OCI-LY3 (cell line): ENCODE measurements at regions not wholly inside any gene's neighbourhood (a gene's known extent, or its start where the extent isn't known, plus 50 kb on each side); places are given as distances from the start of the nearest gene placed in this dataset.

Experiments
- H2AFZ ChIP-seq: fragments of 200-600, 300-600 bp; shearing (Covaris generic); 2 replicates; pipeline ENCODE4 v1.6.0; 2014; ENCODE audit warnings: antibody characterized with exemption, low read depth, low read length
- H3K27ac ChIP-seq: fragments of 200-600, 300-600 bp; sonication (generic); 2 replicates; pipeline ENCODE4 v1.5.1; 2014; ENCODE audit warnings: mild to moderate bottlenecking, low read length, moderate library complexity, mixed read lengths
- H3K27me3 ChIP-seq: fragments of 200-600, 300-600 bp; sonication (generic); 2 replicates; pipeline ENCODE4 v1.6.1; 2014; ENCODE audit warnings: low read depth, low read length, mixed read lengths
- H3K36me3 ChIP-seq: fragments of 200-600, 300-600 bp; sonication (generic); replicated peaks from 2 replicates; pipeline ENCODE3; 2014; ENCODE audit warnings: low read depth, low read length, mixed read lengths
- H3K4me1 ChIP-seq: fragments of 300-600, 200-600 bp; sonication (generic); 2 replicates; pipeline ENCODE4 v1.6.1; 2014; ENCODE audit warnings: low read length, mixed read lengths
- H3K4me2 ChIP-seq: fragments of 200-600, 300-600 bp; sonication (generic); 2 replicates; pipeline ENCODE4 v1.6.1; 2014; ENCODE audit warnings: low read length, mixed read lengths
- H3K4me3 ChIP-seq: fragments of 300-600, 200-600 bp; sonication (generic); 2 replicates; pipeline ENCODE4 v1.5.1; 2014; ENCODE audit warnings: antibody characterized with exemption, mild to moderate bottlenecking, low read length, moderate library complexity
- H3K79me2 ChIP-seq: fragments of 300-600, 200-600 bp; shearing (Covaris generic); 2 replicates; pipeline ENCODE4 v1.6.1; 2014; ENCODE audit warnings: mild to moderate bottlenecking, low read length, mixed read lengths
- H3K9ac ChIP-seq: fragments of 300-600, 200-600 bp; shearing (Covaris generic); 2 replicates; pipeline ENCODE4 v1.6.0; 2014; ENCODE audit warnings: mild to moderate bottlenecking, low read length, moderate library complexity
- H3K9me3 ChIP-seq: fragments of 200-600, 300-600 bp; shearing (Covaris generic); 2 replicates; pipeline ENCODE4 v1.6.1; 2014; ENCODE audit warnings: low read length, mixed read lengths; ENCODE audit not compliant: insufficient read depth
- H4K20me1 ChIP-seq: fragments of 200-600, 300-600 bp; sonication (generic); 2 replicates; pipeline ENCODE4 v1.6.1; 2016; ENCODE audit warnings: low read length, mixed read lengths; ENCODE audit not compliant: insufficient read depth
- EZH2phosphoT487 ChIP-seq: fragments of 200-600 bp; shearing (Covaris generic); IDR thresholded peaks from 2 replicates; pipeline ENCODE4 v1.6.1; 2018; ENCODE audit warnings: antibody characterized with exemption, mixed run types, low read depth
- TF ChIP-seq, protein P1 (sequence below): fragments of 200-600, 300-600 bp; sonication (generic); IDR thresholded peaks from 2 replicates; pipeline ENCODE4 v1.5.1; 2014; ENCODE audit warnings: antibody characterized with exemption, low read length, low read depth

DNA sequence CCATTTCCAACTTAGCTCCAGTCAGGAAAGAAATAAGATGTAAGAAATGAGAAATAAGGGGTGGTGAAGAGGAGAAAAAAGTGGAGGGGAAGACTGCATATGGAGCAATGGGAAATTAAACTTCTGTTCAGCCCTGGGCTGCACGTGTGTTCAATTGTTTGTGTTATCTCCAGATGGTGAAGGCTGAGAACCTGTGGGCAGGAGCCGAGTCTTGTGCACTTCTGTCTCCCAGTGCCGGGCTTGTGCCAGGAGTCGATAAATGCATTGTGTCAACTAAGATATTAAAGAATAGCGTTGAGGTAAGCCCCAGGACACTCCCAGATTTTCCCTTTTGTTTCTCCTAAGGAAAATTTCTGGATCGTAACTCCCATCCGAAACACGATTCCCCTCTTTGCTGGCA, 98.2 kb downstream of the PRLHR start:
- no peak overlapping the region for H3K9ac ChIP-seq
- no peaks in the 10 kb centered on the region for H3K36me3 ChIP-seq

DNA sequence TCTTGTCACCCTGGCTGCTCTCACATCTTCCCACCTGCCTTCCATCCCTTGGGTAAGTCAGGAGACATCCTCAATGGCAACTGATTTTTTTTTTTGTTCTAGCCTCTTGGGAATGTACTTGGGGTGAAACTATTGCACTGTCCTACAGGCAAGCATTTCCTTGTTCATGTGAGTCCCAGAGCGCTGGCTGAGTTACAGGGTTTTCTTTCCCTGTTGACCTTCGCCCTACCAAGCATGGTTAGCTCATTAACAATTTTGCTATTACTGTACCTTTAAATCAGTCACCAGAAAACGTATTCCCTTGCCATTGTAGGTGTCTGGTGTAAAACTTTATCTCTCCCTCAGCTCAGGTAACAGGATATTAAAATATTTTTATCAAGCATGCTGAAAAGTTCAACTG, 98.9 kb downstream of the PRLHR start:
- no peaks in the 10 kb centered on the region for H3K9me3 ChIP-seq
- no peak overlapping the region for H3K4me3 ChIP-seq
- no peaks in the 10 kb centered on the region for H4K20me1 ChIP-seq
- H3K79me2 ChIP-seq, result no peaks in the 10 kb centered on the region
- TF ChIP-seq, protein P1, sequence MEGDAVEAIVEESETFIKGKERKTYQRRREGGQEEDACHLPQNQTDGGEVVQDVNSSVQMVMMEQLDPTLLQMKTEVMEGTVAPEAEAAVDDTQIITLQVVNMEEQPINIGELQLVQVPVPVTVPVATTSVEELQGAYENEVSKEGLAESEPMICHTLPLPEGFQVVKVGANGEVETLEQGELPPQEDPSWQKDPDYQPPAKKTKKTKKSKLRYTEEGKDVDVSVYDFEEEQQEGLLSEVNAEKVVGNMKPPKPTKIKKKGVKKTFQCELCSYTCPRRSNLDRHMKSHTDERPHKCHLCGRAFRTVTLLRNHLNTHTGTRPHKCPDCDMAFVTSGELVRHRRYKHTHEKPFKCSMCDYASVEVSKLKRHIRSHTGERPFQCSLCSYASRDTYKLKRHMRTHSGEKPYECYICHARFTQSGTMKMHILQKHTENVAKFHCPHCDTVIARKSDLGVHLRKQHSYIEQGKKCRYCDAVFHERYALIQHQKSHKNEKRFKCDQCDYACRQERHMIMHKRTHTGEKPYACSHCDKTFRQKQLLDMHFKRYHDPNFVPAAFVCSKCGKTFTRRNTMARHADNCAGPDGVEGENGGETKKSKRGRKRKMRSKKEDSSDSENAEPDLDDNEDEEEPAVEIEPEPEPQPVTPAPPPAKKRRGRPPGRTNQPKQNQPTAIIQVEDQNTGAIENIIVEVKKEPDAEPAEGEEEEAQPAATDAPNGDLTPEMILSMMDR, result no peak
- TF ChIP-seq EZH2phosphoT487, result no peak
- no peaks in the 10 kb centered on the region for H3K36me3 ChIP-seq
- H3K4me2 ChIP-seq, result no peak overlapping the region
- no peak overlapping the region for H3K9ac ChIP-seq
- H2AFZ ChIP-seq, result no peak overlapping the region
- H3K27ac ChIP-seq, result no peak overlapping the region
- H3K4me1 ChIP-seq, result no peaks in the 10 kb centered on the region
- H3K27me3 ChIP-seq, result no peaks in the 10 kb centered on the region

More for the DNA sequence above, 98.2 kb downstream of the PRLHR start:
- Histone ChIP-seq H3K4me3 (no peak overlapping the region), H2AFZ (no peak overlapping the region), H3K27me3 (no peaks in the 10 kb centered on the region), H3K79me2 (no peaks in the 10 kb centered on the region), H3K4me2 (no peak overlapping the region), H3K27ac (no peak overlapping the region), H4K20me1 (no peaks in the 10 kb centered on the region), H3K9me3 (no peaks in the 10 kb centered on the region), H3K4me1 (no peaks in the 10 kb centered on the region)
- no peak for TF ChIP-seq EZH2phosphoT487
- TF ChIP-seq, protein P1, result no peak

DNA sequence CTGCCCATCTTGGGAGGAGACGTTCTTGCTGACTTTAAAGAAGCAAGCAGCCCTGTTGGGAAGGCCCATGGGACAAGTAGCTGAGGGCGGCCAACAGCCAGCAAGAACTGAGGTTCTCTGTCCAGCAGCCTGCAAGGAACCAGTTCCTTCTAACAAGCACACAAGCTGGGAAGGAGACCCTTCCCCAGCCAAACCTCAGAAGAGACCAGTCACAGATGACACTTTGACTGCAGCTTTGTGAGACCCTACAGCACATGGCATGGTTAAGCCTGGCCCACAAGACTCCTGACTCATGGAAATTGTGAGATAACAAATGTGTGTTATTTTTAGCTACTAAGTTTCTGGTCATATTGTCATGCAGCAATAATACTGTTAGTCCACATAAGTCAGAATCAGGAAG, 99.9 kb downstream of the PRLHR start:
- H3K4me3 ChIP-seq, result no peak overlapping the region
- H3K9ac ChIP-seq, result no peak overlapping the region
- no peaks in the 10 kb centered on the region for H3K9me3 ChIP-seq
- H3K79me2 ChIP-seq, result no peaks in the 10 kb centered on the region
- H4K20me1 ChIP-seq, result no peaks in the 10 kb centered on the region
- H3K27ac ChIP-seq, result no peak overlapping the region
- H3K4me1 ChIP-seq, result no peaks in the 10 kb centered on the region
- no peak overlapping the region for H3K4me2 ChIP-seq
- TF ChIP-seq EZH2phosphoT487, result no peak
- TF ChIP-seq, protein P1, result no peak
- no peaks in the 10 kb centered on the region for H3K27me3 ChIP-seq
- no peak overlapping the region for H2AFZ ChIP-seq
- no peaks in the 10 kb centered on the region for H3K36me3 ChIP-seq

DNA sequence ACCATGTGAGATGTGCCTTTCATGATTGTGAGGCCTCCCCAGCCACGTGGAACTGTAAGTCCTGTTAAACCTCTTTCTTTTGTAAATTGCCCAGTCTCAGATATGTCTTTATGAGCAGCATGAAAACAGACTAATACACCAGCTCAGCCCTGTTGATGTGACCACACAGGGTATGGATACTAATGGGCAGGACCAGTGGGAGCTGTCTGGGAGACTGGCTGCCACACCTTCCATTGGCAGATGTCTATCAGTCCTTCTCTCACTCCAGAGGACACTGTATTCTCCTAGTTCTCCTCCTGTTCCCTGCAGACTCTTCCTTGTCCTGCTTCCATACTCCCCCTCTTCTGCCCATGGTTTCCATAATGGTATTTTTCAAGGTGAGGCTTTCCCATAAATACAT, 104.4 kb downstream of the PRLHR start:
- Histone ChIP-seq H3K9me3 (no peaks in the 10 kb centered on the region), H2AFZ (no peak overlapping the region), H3K27me3 (no peaks in the 10 kb centered on the region), H3K4me3 (no peak overlapping the region), H3K9ac (no peak overlapping the region), H3K4me2 (no peak overlapping the region), H3K79me2 (no peaks in the 10 kb centered on the region), H3K27ac (no peak overlapping the region), H4K20me1 (no peaks in the 10 kb centered on the region), H3K4me1 (no peaks in the 10 kb centered on the region), H3K36me3 (no peaks in the 10 kb centered on the region)
- TF ChIP-seq, protein P1, result no peak
- no peak for TF ChIP-seq EZH2phosphoT487
